Cardiac muscle cell (in vitro differentiated cells and primary cell): ENCODE measurements at regions not wholly inside any gene's neighbourhood (a gene's known extent, or its start where the extent isn't known, plus 50 kb on each side); places are given as distances from the start of the nearest gene placed in this dataset.

Experiments
- DNase-seq, 2 donors: peaks; one replicate each; pipeline versions ENCODE4 v3.0.0 to v3.0.0-alpha.2; 2010 to 2017; ENCODE audit warnings: low read depth in 1 of 2, low spot score in 1 of 2
- H3K27ac ChIP-seq: fragments of 200-600 bp; sonication (generic); 2 replicates; pipeline ENCODE4 v1.5.1; 2016
- H3K27me3 ChIP-seq: fragments of 200-600 bp; sonication (generic); 2 replicates; pipeline ENCODE4 v1.6.0; 2016; ENCODE audit warnings: control low read depth
- H3K36me3 ChIP-seq: fragments of 200-600 bp; sonication (generic); 2 replicates; pipeline ENCODE4 v1.5.1; 2016; ENCODE audit warnings: control low read depth
- H3K4me1 ChIP-seq: fragments of 200-600 bp; sonication (generic); 2 replicates; pipeline ENCODE4 v1.8.1; 2017; ENCODE audit warnings: low read depth, mild to moderate bottlenecking, mixed run types
- H3K4me3 ChIP-seq: fragments of 200-600 bp; sonication (generic); 2 replicates; pipeline ENCODE4 v1.5.1; 2016; ENCODE audit warnings: mild to moderate bottlenecking
- H3K9me3 ChIP-seq: fragments of 200-600 bp; sonication (generic); 2 replicates; pipeline ENCODE4 v1.5.1; 2017; ENCODE audit warnings: low read depth, mild to moderate bottlenecking, control low read depth
- CTCF ChIP-seq: IDR thresholded peaks from 2 replicates; pipeline ENCODE4 v1.5.1; 2012; ENCODE audit warnings: low read depth, mild to moderate bottlenecking, low read length

- Histone ChIP-seq H3K27me3 (no peaks in the 10 kb centered on the region), H3K27ac (no peak overlapping the region), H3K4me1 (no peaks in the 10 kb centered on the region), H3K36me3 (no peaks in the 10 kb centered on the region), H3K9me3 (no peaks in the 10 kb centered on the region), H3K4me3 (no peak overlapping the region)
- no peak for TF ChIP-seq CTCF
- no peak for DNase-seq
Measured at GRCh38 chr1:108066808-108067207, 101.8 kb upstream of the VAV3 start.

- no peaks in the 10 kb centered on the region for H3K9me3 ChIP-seq
- no peak for DNase-seq
- no peaks in the 10 kb centered on the region for H3K27me3 ChIP-seq
- no peaks in the 10 kb centered on the region for H3K36me3 ChIP-seq
- TF ChIP-seq CTCF = no peak
- H3K27ac ChIP-seq = no peak overlapping the region
- H3K4me1 ChIP-seq = no peaks in the 10 kb centered on the region
- H3K4me3 ChIP-seq = no peak overlapping the region
Measured at GRCh38 chr1:108064255-108064654, 99.3 kb upstream of the VAV3 start.

- Histone ChIP-seq H3K4me3 (no peak overlapping the region), H3K36me3 (no peaks in the 10 kb centered on the region), H3K9me3 (no peaks in the 10 kb centered on the region), H3K4me1 (no peaks in the 10 kb centered on the region), H3K27ac (no peak overlapping the region), H3K27me3 (no peaks in the 10 kb centered on the region)
- no peak for DNase-seq
- no peak for TF ChIP-seq CTCF
Measured at GRCh38 chr1:108063703-108064102, 98.7 kb upstream of the VAV3 start.

GRCh38 chr1:108059945-108060344 is 95.0 kb upstream of the VAV3 start:
- DNase-seq = no peak

GRCh38 chr1:108057541-108057940 is 92.6 kb upstream of the VAV3 start:
- peak; percentile 54 to 76 for DNase-seq
- Histone ChIP-seq H3K9me3 (no peaks in the 10 kb centered on the region), H3K4me1 (peaks cover 4% of the 10 kb centered on the region), H3K27ac (no peak overlapping the region), H3K4me3 (no peak overlapping the region), H3K27me3 (no peaks in the 10 kb centered on the region), H3K36me3 (no peaks in the 10 kb centered on the region)
- TF ChIP-seq CTCF = no peak

More at GRCh38 chr1:108059945-108060344, 95.0 kb upstream of the VAV3 start:
- Histone ChIP-seq H3K27ac (no peak overlapping the region), H3K9me3 (no peaks in the 10 kb centered on the region), H3K36me3 (no peaks in the 10 kb centered on the region), H3K4me3 (no peak overlapping the region), H3K27me3 (no peaks in the 10 kb centered on the region), H3K4me1 (peaks cover 4% of the 10 kb centered on the region)
- TF ChIP-seq CTCF = no peak

GRCh38 chr1:108056436-108056990 is 91.5 kb upstream of the VAV3 start:
- no peak for DNase-seq
- H3K4me3 ChIP-seq = no peak overlapping the region
- no peaks in the 10 kb centered on the region for H3K9me3 ChIP-seq
- H3K36me3 ChIP-seq = no peaks in the 10 kb centered on the region
- no peak for TF ChIP-seq CTCF
- peaks cover 12% of the 10 kb centered on the region for H3K4me1 ChIP-seq
- H3K27ac ChIP-seq = no peak overlapping the region
- H3K27me3 ChIP-seq = no peaks in the 10 kb centered on the region
